K562 (cell line): ENCODE measurements at regions not wholly inside any gene's neighbourhood (a gene's known extent, or its start where the extent isn't known, plus 50 kb on each side); places are given as distances from the start of the nearest gene placed in this dataset.

Experiments
- ATAC-seq: fragments of 200-7000 bp; cut with Tn5 transposase; 3 replicates; pipeline ENCODE4 v1.9.1; 2020; ENCODE audit warnings: moderate library complexity
- BruUV-seq: library from RNA; stranded (reverse); fragments of 400-500 nt; replicated peaks from 2 replicates; lab custom pipeline; 2021; lab: Mats Ljungman, UMichigan
- CTCF ChIA-PET: fragments of 300-600 bp; formaldehyde crosslinking; extraction: SDS; loops from one replicate; lab custom pipeline; 2021; ENCODE audit warnings: low intra/inter-chr PET ratio; lab: Yijun Ruan, JAX
- POLR2A ChIA-PET: fragments of 300-600, 350-650 bp; sonication (Branson Sonifier 250); formaldehyde crosslinking; extraction: SDS; loops from one replicate; lab custom pipeline; 2021; ENCODE audit warnings: antibody characterized with exemption, inconsistent platforms; lab: Yijun Ruan, JAX
- DNase-seq, 4 experiments: peaks; one replicate each; pipeline versions ENCODE4 v3.0.0 to v3.0.0-alpha.2; 2011 to 2018; ENCODE audit warnings: low spot score in 3 of 4, mixed read lengths in 3 of 4; ENCODE audit errors: extremely low read depth in 1 of 4
- FAIRE-seq: peaks from 2 replicates; lab custom pipeline; 2011; peaks lifted over from hg19 to GRCh38; lab: Jason Lieb, UNC
- H2AFZ ChIP-seq: 2 replicates; pipeline ENCODE4 v1.6.0; 2011; ENCODE audit warnings: low read depth, low read length, control low read depth, inconsistent platforms
- H3K27ac ChIP-seq: fragments of 200-600 bp; 3 replicates; pipeline ENCODE4 v1.8.0; 2011; ENCODE audit warnings: low read depth, mild to moderate bottlenecking, control low read depth, inconsistent platforms, low read length, moderate library complexity, mixed read lengths; ENCODE audit errors: extremely low read depth
- H3K27me3 ChIP-seq, 2 experiments: fragments of 300-600 bp in 1 of 2; 2 replicates in 1 of 2; 3 replicates in 1 of 2; pipeline versions ENCODE4 v1.6.0 to v1.8.0; 2011; ENCODE audit warnings: inconsistent platforms in 2 of 2, low read length in 2 of 2, mild to moderate bottlenecking in 1 of 2, mixed read lengths in 1 of 2, moderate library complexity in 1 of 2; ENCODE audit not compliant: control insufficient read depth in 2 of 2, insufficient read depth in 2 of 2
- H3K36me3 ChIP-seq: fragments of 300-600 bp; 3 replicates; pipeline ENCODE4 v1.8.0; 2011; ENCODE audit warnings: mild to moderate bottlenecking, low read length, inconsistent platforms; ENCODE audit not compliant: control insufficient read depth, insufficient read depth
- H3K4me1 ChIP-seq, 2 experiments: fragments of 200-600 bp in 1 of 2; replicated peaks in 1 of 2; 2 replicates in 1 of 2; 3 replicates in 1 of 2; pipeline versions ENCODE4 v1.5.1 to v1.8.0; 2011; ENCODE audit warnings: inconsistent platforms in 2 of 2, low read length in 2 of 2, mild to moderate bottlenecking in 1 of 2, mixed read lengths in 1 of 2, moderate library complexity in 1 of 2; ENCODE audit not compliant: control insufficient read depth in 2 of 2, insufficient read depth in 2 of 2
- H3K4me2 ChIP-seq: 2 replicates; pipeline ENCODE4 v1.6.1; 2011; ENCODE audit warnings: low read length, control low read depth, inconsistent platforms, mixed read lengths; ENCODE audit not compliant: insufficient read depth
- H3K4me3 ChIP-seq: fragments of 200-600 bp; sonication (generic), shearing (Covaris generic); 2 replicates; pipeline ENCODE4 v1.5.1; 2016; ENCODE audit warnings: control low read depth, inconsistent platforms
- H3K79me2 ChIP-seq: fragments of 200-600 bp; 3 replicates; pipeline ENCODE4 v1.8.0; 2011; ENCODE audit warnings: low read length, inconsistent platforms; ENCODE audit not compliant: control insufficient read depth, insufficient read depth
- H3K9ac ChIP-seq, 2 experiments: 2 replicates each; pipeline versions ENCODE4 v1.6.0 to v1.6.1; 2011; ENCODE audit warnings: low read depth in 2 of 2, low read length in 2 of 2, control low read depth in 1 of 2, inconsistent platforms in 1 of 2, mild to moderate bottlenecking in 1 of 2, mixed read lengths in 1 of 2; ENCODE audit not compliant: insufficient read depth in 1 of 2
- H3K9me1 ChIP-seq: one replicate; pipeline ENCODE4 v1.6.0; 2011; ENCODE audit warnings: inconsistent platforms, mild to moderate bottlenecking, low read length, moderate library complexity; ENCODE audit not compliant: control insufficient read depth, insufficient read depth
- H3K9me3 ChIP-seq: replicated peaks from 2 replicates; pipeline ENCODE4 v1.5.1; 2011; ENCODE audit warnings: low read depth, low read length, inconsistent platforms; ENCODE audit not compliant: control insufficient read depth, insufficient read depth
- H4K20me1 ChIP-seq: replicated peaks from 2 replicates; pipeline ENCODE4 v1.6.1; 2011; ENCODE audit warnings: low read length, inconsistent platforms, mixed read lengths; ENCODE audit not compliant: control insufficient read depth, insufficient read depth
- KLF16 ChIP-seq: IDR thresholded peaks from 2 replicates; pipeline ENCODE4 v1.6.1; 2016; ENCODE audit warnings: antibody characterized with exemption
- RCOR1 ChIP-seq, 2 experiments: IDR thresholded peaks; 2 replicates each; pipeline ENCODE4 v1.6.1; 2012; ENCODE audit warnings: low read depth in 2 of 2, low read length in 2 of 2, borderline replicate concordance in 1 of 2, improper control_type of control experiment in 1 of 2
- WGBS: fragments of 100-300 bp; shearing (Covaris generic); methylation state at CpG from one replicate; pipeline ENCODE4 v1.1.6; 2016; ENCODE audit warnings: low coverage, mixed read lengths; ENCODE audit not compliant: insufficient coverage; ENCODE audit errors: missing lambda C conversion rate; 5-methylcytosine and 5-hydroxymethylcytosine counted together
- in situ Hi-C: fragments of 300-500 bp; cut with MboI; formaldehyde crosslinking; loops from 4 replicates; pipeline ENCODE4 v1.15.0; 2018; ENCODE audit warnings: inconsistent platforms, mixed read lengths
- intact Hi-C: fragments of 100-400 bp; cut with micrococcal nuclease; formaldehyde crosslinking; loops from 2 replicates; pipeline ENCODE4 v1.14.2; 2022
- TF ChIP-seq, protein P1 (sequence below): fragments of 450-650 bp; IDR thresholded peaks from 2 replicates; pipeline ENCODE4 v1.6.1; 2017; ENCODE audit warnings: antibody characterized with exemption
- TF ChIP-seq, protein P2 (sequence below): sonication (generic); formaldehyde crosslinking; IDR thresholded peaks from 2 replicates; pipeline ENCODE4 v1.9.0; 2022; ENCODE audit warnings: mild to moderate bottlenecking, missing genetic modification reagents
- TF ChIP-seq, protein P3 (sequence below): fragments of 250-450 bp; sonication (Bioruptor Pico); IDR thresholded peaks from 2 replicates; pipeline ENCODE4 v1.8.0; 2021; ENCODE audit warnings: moderate library complexity, mild to moderate bottlenecking, inconsistent platforms
- TF ChIP-seq, protein P4 (sequence below): fragments of 250-450 bp; sonication (Bioruptor Pico); IDR thresholded peaks from 2 replicates; pipeline ENCODE4 v1.5.0; 2021

DNA sequence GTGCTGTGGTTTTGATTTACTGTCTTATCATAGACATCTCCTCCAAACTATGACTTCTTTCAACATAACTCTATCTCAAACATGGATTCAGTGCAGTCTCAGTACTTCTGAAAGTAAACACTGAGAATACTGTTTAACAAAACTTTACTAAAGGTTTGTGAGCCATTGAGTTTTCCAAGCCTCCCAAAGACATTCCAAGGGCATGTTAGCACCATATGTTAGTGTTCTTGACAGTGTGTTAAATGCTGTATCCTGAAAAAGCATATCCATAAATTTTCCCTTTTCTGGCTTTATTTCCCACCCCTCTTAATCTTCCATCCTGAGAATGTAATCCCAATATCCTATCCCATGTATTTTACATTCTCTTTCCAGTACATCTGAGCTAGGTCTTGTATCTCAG is 446.8 kb upstream of the CXADR start (continued):
- TF ChIP-seq, protein P1, sequence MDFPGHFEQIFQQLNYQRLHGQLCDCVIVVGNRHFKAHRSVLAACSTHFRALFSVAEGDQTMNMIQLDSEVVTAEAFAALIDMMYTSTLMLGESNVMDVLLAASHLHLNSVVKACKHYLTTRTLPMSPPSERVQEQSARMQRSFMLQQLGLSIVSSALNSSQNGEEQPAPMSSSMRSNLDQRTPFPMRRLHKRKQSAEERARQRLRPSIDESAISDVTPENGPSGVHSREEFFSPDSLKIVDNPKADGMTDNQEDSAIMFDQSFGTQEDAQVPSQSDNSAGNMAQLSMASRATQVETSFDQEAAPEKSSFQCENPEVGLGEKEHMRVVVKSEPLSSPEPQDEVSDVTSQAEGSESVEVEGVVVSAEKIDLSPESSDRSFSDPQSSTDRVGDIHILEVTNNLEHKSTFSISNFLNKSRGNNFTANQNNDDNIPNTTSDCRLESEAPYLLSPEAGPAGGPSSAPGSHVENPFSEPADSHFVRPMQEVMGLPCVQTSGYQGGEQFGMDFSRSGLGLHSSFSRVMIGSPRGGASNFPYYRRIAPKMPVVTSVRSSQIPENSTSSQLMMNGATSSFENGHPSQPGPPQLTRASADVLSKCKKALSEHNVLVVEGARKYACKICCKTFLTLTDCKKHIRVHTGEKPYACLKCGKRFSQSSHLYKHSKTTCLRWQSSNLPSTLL = no peak
- TF ChIP-seq, protein P2, sequence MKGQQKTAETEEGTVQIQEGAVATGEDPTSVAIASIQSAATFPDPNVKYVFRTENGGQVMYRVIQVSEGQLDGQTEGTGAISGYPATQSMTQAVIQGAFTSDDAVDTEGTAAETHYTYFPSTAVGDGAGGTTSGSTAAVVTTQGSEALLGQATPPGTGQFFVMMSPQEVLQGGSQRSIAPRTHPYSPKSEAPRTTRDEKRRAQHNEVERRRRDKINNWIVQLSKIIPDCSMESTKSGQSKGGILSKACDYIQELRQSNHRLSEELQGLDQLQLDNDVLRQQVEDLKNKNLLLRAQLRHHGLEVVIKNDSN (CRISPR knock-in tag) = no peak

DNA sequence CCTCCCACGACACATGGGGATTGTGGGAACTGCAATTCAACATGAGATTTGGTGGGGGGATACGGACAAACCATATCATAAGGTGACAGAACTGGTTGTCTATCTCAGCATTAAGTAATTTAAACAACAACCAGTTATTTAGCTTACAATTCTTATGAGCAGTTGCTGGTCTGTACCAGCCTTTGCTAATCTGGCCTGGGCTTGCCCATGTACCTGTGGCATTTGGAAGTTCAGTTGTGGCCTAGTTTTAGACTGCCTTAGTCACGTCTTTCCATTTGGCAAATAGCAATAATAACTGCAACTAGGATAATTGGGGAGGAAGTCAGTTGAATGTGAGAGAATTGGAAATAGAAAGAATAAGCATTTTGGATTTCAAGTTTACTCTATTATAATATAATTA is 441.8 kb upstream of the CXADR start:
- FAIRE-seq (no peak), ATAC-seq (no peak), DNase-seq (no peak)
- Histone ChIP-seq H3K4me1 (no peaks in the 10 kb centered on the region), H3K4me3 (no peak overlapping the region), H3K9ac (no peak overlapping the region), H3K27me3 (no peaks in the 10 kb centered on the region), H4K20me1 (no peaks in the 10 kb centered on the region), H3K27ac (no peak overlapping the region), H3K4me2 (no peak overlapping the region), H3K79me2 (no peaks in the 10 kb centered on the region), H3K9me3 (no peaks in the 10 kb centered on the region), H2AFZ (no peak overlapping the region), H3K36me3 (no peaks in the 10 kb centered on the region), H3K9me1 (no peaks in the 10 kb centered on the region)
- no TSS peak for BruUV-seq
- WGBS = 0% methylated on average over 3 of the region's 3 CpGs
- intact Hi-C loops = no loop called here
- no peak for TF ChIP-seq RCOR1 (IDR thresholded peaks at IDR 0.05; ENCODE audit: borderline replicate concordance in 1 of 2, low read depth in 2 of 2, low read length in 2 of 2)
- TF ChIP-seq, protein P3, sequence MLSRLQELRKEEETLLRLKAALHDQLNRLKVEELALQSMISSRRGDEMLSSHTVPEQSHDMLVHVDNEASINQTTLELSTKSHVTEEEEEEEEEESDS = no peak
- TF ChIP-seq KLF16 = no peak
- TF ChIP-seq, protein P4, sequence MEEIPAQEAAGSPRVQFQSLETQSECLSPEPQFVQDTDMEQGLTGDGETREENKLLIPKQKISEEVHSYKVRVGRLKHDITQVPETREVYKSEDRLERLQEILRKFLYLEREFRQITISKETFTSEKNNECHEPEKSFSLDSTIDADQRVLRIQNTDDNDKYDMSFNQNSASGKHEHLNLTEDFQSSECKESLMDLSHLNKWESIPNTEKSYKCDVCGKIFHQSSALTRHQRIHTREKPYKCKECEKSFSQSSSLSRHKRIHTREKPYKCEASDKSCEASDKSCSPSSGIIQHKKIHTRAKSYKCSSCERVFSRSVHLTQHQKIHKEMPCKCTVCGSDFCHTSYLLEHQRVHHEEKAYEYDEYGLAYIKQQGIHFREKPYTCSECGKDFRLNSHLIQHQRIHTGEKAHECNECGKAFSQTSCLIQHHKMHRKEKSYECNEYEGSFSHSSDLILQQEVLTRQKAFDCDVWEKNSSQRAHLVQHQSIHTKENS (CRISPR knock-in tag) = no peak
- ChIA-PET CTCF (no interaction called here), POLR2A (interaction anchor here (0.6 kb wide), 1 partner anchor 130 kb away, joined by 3 read pairs; no protein-coding TSS in a partner anchor)
- in situ Hi-C loops = no loop called here
